ENCODE measurements at regions not wholly inside any gene's neighbourhood (a gene's known extent, or its start where the extent isn't known, plus 50 kb on each side); places are given as distances from the start of the nearest gene placed in this dataset.
A peak's percentile ranks its signal among the peaks of the same experiment; 100 is the strongest.

DNA sequence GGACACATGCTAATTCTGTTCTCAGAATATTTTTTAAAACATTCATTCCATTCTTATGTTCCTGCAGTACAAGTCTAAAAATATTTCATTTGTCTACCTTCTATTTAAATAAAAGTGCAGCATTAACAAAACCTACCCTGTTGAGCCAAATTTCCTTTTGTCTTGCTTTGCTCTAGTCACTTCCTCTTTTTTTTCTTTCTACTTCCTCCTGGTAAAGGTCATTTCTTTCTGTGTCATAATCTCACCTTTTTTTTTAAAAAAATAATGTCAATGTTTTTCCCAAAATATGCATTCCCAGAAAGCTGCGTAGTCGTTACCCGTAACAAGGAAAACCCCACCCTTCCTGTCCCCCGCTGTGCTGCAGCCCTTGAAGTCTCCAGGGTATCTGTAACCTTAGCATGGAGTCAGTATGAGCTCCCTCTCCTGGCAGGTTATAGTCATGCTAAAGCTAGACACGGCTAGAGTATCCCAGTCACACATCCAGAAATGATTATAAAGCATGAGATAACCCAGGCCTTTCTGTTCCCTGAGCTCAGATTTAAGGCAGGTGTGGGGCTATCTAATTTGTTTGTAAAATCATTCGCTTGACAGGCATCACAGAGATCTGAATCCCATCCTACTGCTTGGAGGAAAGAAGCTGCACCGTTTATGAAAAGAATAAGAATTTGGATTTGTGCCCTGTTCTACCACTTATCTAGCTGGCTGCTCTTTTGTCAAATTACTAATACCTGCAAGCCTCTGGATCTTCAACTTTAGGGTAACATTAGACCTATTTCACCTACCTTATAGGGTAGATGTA is 51.1 kb upstream of the EED start:
- in situ Hi-C loops (cut with HindIII; ENCODE audit: low pct_ligation_motif_present, low pct_unique_long_range_greater_than_20kb, low sequenced_read_pairs): no loop called here
- DNase-seq: peak; percentile 85

DNA sequence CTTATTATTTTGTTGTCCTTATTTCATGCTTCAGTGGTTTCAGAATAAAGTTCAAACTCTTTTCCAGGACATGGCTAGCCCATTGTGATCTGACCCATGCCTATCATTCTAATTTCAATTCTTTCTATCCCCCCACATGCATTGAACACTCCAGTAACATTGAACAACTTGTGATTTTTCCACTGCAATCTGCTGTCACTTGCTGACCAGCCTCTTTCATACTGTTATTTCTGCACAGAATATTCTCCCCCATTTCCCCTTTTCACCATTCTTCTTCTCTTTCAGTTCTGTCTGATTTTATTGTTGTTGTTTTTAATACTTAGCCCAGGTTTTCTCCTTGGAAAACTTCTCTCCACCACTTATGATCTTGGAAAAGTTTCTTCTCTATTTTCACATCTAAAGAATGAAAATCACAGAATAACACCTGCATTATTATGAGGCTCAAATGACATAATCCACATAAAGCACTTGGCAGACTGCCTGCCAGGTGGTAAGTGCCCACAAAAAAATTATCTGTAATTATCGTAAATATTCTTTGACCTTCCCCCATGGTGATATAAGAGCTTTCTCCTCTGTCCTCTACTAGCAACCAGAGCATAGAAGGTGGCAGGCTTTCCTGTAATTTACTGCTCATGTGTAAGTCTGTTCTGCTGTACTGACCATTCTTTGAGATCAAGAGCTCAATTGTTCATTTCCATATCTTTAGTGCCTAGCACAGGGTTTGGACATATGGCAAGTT is 51.9 kb upstream of the EED start:
- DNase-seq: no peak
- in situ Hi-C loops (cut with HindIII; ENCODE audit: low pct_ligation_motif_present, low pct_unique_long_range_greater_than_20kb, low sequenced_read_pairs): no loop called here

DNA sequence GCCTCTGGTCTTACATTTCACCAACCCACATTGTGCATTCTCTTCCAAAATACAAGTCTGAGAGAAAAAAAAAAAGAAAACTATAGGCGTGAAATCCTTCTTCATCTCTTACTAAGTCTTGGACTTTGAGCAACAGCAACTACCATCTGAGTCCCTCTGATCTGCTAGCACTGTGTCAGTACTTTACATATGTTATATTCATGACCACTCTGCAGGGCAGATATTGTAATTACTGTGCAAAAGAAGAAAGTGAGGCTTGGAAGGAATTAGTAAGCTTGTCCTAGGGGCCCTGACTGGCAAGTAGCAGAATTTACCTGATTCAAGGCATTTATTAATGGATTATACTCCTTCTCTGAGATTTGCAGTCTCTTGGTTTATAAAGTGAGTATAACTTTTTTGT is 52.7 kb upstream of the EED start:
- in situ Hi-C loops (cut with HindIII; ENCODE audit: low pct_ligation_motif_present, low pct_unique_long_range_greater_than_20kb, low sequenced_read_pairs): no loop called here
- DNase-seq: no peak

DNA sequence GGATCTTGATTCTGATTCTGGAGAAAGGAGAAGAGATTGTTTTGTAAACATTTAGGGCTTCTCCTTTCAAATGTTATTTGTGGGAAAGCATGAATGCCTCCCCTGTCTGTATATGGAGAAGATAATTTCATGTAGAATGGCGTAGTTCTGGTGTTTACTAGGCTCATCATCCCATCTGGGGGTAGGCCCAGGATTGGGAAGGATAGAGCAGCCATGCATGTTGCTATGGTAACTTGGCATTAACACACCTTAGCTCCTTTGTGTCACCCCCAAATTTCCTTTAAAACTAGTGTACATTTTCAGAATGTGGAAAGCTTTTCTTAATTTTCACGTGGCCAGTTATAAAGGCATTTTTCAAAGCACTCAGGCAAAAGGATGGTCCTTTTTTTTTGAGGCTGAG is 57.5 kb upstream of the EED start:
- in situ Hi-C loops (cut with HindIII; ENCODE audit: low pct_ligation_motif_present, low pct_unique_long_range_greater_than_20kb, low sequenced_read_pairs): no loop called here

DNA sequence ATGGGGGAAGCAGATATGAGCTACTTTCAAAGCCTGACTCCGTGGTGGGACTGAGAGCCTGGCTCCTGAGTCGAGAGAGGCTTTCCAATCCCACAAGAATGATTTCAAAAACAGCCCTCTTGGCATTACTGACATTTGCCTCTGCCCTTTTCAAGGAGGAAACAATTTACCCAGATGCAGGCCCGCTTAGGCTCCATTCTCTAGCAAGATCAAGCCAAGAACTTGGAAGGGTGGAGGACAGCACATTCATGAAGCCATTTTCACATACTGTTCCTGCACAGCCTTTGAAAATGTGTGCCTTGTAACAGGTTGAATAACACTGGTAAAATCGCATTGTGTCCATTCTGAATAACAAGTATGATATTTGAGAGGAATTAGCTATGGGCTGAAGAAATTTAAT is 58.2 kb upstream of the EED start:
- no peak for DNase-seq
- in situ Hi-C loops (cut with HindIII; ENCODE audit: low pct_ligation_motif_present, low pct_unique_long_range_greater_than_20kb, low sequenced_read_pairs): no loop called here

More for the DNA sequence above, 57.5 kb upstream of the EED start:
- DNase-seq: no peak

DNA sequence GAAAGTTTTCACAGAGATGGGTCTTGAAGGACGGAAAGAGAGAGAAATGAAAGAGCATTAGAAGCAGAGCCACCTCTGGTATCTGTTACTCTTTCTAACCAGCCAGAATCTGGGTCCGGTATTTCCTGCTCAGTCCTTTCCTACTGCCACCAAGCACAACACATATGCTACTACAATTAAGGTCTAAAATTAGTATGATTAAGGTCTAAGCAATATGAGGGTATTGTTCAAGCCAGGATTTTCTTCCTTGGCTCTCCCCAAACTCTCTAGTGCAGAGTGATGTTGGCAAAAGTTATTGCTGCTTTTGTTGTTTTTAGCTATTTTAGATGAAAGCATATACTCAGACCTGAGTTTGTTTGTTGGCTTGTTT is 59.2 kb upstream of the EED start:
- DNase-seq: no peak
- in situ Hi-C loops (cut with HindIII; ENCODE audit: low pct_ligation_motif_present, low pct_unique_long_range_greater_than_20kb, low sequenced_read_pairs): no loop called here

DNA sequence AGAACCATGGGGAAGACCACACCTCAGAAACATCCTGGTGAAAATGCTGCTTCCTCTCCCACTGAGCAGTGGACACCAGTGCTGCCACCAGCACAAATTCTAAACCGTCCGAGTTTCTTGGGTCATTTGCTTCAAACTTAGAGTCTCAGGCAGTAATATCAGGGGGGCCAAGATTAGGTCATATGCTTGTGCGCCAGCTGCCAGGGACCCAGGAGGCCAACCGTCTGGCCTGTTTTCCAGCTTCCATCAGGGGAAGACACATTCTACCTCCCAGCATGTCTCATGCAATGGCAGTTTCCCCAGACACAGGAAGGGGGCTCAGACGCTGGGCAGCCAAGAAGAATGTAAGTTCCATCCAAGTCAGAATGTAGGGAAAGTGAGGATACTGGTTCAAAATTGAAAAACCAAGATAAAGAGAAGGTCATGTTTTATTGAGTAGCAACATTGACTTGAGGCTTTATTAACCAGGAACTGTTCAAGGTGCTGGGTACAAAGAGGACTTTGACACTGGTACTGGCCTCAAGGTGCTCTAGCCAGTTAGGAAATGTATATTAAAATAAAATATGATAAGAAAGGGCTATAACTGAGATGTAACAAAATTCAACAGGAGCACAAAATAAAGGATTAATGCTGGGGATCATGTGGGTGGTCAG is 59.7 kb upstream of the EED start:
- DNase-seq: no peak
- in situ Hi-C loops (cut with HindIII; ENCODE audit: low pct_ligation_motif_present, low pct_unique_long_range_greater_than_20kb, low sequenced_read_pairs): no loop called here

DNA sequence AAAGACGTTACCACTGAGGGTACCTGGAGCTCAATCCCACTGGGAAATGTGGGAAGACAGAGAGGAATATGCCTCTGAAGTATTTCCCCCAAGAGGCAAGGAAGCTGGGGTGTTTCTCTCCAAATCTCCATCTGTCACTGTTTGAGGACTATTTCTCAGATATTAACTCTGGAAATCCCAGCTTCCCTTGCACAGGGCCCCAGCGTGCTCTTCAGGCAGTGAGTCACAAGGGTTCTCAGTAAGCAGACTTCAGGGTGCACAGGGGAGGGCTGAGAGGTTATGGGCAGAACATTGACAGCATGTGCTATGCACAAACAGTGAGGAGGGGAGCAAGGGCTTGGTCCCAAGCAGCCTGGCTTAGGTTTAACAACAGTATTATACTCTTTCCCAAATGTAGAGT is 60.9 kb upstream of the EED start:
- in situ Hi-C loops (cut with HindIII; ENCODE audit: low pct_ligation_motif_present, low pct_unique_long_range_greater_than_20kb, low sequenced_read_pairs): no loop called here
- peak; percentile 18 for DNase-seq

DNA sequence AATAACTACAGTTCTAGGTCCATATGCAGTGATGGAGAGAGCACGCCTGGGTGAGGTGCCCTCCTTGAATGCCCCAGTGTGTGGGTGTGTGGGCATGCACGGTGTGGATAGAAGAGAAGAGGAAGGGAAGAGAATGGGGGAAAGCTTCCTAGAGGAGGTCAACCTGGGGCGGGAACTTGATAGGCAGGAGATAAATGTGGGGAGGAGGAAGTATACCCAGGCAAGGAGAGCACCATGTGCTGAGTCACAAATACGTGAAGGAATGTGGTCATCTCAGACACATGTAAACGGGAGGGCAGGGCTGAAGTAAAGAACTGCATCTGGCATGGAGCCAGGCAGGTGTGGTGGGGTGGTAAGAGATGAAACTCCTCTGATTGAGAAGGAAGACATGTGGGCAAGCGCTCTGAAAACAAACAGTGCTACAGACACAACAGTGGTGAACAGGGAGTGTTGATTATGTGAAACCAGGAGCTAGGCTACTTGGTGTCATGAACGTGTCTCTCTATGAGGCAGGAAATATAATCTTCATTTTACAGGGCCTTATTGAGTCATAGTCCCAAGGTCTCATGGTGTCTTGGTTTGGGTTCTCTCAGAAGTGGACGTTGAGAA is 61.5 kb upstream of the EED start:
- no peak for DNase-seq
- in situ Hi-C loops (cut with HindIII; ENCODE audit: low pct_ligation_motif_present, low pct_unique_long_range_greater_than_20kb, low sequenced_read_pairs): no loop called here

DNA sequence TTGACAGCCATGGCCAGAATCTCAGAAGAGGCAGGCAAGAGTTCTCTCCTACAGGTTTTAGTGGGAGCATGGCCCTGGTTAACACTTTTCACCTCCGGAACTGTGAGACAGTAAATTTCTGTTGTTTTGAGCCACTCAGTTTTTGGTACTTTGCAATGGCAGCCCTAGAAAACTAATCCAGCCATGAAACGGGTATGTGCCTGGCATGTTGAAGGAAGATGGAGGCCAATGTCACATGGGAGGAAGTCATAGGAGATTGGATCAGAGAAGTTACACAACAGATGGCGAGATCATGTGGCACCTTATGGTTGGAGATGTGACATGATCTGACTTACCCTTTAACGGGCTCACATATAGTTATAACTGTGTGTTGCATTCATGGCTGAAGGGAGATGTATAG is 63.2 kb upstream of the EED start:
- in situ Hi-C loops (cut with HindIII; ENCODE audit: low pct_ligation_motif_present, low pct_unique_long_range_greater_than_20kb, low sequenced_read_pairs): no loop called here

DNA sequence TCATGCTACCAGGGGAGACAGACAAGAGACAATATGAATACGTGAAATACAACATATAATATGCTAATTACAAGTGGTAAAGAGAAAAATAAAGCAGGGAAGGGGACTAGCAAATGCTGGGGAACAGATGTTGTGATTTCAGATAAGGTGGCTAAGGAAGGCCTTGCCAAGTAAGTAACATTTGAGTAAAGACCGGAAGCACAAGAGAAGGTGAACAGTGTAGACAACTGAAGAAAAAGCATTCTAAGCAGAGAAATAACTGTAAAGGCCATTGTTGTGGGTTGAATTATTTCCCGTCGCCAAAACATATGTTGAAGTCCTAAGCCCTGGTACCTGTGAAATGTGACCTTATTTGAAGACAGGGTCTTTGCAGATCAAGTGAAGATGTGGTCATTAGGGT is 63.7 kb upstream of the EED start:
- in situ Hi-C loops (cut with HindIII; ENCODE audit: low pct_ligation_motif_present, low pct_unique_long_range_greater_than_20kb, low sequenced_read_pairs): no loop called here
- DNase-seq: no peak

More for the DNA sequence above, 63.2 kb upstream of the EED start:
- no peak for DNase-seq

DNA sequence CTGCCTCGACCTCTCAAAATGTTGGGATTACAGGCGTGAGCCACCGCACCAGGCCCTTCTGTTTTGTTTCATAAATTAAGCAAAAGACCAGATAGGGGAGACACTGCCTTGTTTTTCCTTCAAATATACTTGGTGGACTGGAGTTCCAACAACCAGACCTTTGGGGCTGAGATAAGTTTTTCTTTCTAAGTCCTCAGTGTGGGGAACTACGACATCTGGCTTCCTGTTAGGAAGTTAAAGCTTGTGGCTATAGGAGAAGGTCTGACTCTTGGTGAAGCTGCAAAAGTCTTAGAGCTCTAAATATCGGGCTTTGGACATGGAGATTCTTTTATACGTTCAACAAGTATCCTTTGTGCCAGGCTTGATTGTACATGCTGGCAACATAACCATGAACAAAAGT is 64.1 kb upstream of the EED start:
- no peak for DNase-seq
- in situ Hi-C loops (cut with HindIII; ENCODE audit: low pct_ligation_motif_present, low pct_unique_long_range_greater_than_20kb, low sequenced_read_pairs): no loop called here

DNA sequence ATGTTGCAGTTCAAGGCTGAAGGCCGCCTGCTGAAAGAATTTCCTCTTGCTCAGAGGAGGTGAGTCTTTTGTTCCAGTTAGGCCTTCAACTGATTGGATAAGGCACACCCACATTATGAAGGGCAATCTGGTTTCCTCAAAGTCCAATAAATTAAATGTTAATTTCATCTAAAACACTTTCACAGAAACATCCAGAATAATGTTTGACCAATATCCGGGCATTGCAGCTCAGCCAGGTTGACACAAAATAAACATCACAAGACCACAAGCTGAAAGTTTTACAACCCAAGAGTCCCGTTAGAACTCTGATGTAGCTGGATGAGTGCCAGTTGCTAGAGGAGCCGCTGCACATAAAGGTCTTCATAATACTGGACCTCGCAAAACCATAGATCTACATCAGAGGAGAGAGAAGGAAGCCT is 64.9 kb upstream of the EED start:
- in situ Hi-C loops (cut with HindIII; ENCODE audit: low pct_ligation_motif_present, low pct_unique_long_range_greater_than_20kb, low sequenced_read_pairs): no loop called here
- DNase-seq: no peak

DNA sequence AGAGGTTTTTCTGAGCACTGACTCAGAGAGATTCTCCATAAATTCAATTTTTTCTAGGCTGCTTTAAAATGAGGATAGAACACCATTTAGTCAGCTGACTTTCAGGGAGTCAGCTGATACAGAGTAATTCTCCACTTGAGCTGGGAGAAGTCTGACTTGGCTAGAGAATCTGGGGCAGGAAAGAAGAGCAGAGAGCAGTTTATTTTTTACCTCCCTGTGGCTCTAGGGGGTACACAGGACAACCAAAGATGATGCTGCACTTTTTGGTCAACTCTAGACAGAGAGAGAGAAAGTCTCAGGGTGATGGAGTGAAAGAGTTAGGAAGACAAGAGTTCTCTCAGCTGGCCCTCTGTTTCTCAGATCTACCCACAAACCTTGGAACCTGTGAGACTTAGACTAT is 67.3 kb upstream of the EED start:
- no peak for DNase-seq
- in situ Hi-C loops (cut with HindIII; ENCODE audit: low pct_ligation_motif_present, low pct_unique_long_range_greater_than_20kb, low sequenced_read_pairs): no loop called here

DNA sequence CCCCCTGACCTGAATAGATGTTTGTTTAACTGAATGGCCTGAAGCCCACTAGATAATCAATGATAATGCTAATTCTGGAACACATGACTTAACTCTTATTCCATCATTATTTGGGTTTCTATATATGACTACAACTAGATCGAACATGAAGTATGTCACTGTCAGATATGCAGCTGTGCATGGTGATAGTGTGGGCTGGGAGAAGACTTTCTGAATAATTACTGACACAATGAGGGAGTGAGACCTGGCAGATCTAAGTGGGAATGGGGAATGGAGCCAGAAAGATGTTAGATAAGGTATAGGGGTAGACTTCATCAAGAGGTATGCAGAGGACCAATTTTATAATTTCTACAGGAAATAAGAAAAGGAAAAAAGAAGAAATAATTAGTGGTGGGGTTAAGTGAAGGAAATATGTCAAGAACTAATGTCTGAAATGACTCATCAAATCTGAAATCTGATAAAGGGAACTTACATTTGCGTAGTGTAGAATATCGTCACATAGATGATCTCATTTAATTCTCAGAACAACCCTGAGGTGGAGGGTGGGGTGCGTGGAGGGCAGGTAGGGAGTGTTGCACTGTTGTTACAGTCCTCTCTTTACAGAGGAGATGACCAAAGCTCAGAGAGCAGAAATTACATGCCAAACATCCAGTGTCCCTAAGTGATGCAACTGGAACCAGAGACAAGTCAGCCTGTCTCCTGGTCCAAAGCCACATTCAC is 68.2 kb upstream of the EED start:
- in situ Hi-C loops (cut with HindIII; ENCODE audit: low pct_ligation_motif_present, low pct_unique_long_range_greater_than_20kb, low sequenced_read_pairs): no loop called here
- no peak for DNase-seq

DNA sequence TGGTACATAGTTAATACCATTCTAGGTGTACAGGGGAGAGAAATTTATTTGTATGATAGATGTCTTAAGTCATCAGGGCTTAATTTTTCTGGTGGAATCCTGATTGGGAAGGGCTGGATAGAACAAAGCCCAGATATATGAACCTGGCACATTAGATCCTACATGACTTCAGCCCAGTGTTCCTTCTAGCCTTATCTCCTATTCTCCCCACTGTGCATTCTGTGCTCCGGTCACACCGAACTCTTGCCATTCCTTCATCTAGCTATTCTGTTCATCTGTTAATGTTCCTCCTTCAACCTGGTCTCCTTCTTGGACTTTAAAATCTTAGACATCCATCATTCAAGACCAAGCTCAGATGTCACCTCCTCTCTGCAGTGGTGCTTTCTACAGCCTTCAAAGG is 68.9 kb upstream of the EED start:
- no peak for DNase-seq
- in situ Hi-C loops (cut with HindIII; ENCODE audit: low pct_ligation_motif_present, low pct_unique_long_range_greater_than_20kb, low sequenced_read_pairs): no loop called here

DNA sequence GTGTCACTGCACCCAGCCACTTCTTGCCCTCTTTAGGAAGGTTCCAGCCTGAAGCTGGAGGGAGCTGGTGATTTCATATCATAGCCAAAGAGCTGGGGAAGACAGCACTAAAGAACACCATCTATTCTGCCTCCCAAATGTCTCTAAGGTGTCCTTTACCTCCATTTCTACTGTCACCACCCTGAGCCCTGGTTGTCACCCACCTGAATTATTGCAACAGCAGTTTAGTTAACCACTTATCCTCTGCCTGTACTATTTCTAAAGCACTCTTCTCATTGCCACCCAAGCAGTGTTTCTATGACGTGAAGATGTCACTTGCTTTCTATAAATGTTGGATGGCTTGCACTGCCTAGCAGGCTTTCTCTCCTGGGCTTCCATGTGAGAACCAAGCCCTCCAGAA is 69.4 kb upstream of the EED start:
- in situ Hi-C loops (cut with HindIII; ENCODE audit: low pct_ligation_motif_present, low pct_unique_long_range_greater_than_20kb, low sequenced_read_pairs): no loop called here
- DNase-seq: no peak

DNA sequence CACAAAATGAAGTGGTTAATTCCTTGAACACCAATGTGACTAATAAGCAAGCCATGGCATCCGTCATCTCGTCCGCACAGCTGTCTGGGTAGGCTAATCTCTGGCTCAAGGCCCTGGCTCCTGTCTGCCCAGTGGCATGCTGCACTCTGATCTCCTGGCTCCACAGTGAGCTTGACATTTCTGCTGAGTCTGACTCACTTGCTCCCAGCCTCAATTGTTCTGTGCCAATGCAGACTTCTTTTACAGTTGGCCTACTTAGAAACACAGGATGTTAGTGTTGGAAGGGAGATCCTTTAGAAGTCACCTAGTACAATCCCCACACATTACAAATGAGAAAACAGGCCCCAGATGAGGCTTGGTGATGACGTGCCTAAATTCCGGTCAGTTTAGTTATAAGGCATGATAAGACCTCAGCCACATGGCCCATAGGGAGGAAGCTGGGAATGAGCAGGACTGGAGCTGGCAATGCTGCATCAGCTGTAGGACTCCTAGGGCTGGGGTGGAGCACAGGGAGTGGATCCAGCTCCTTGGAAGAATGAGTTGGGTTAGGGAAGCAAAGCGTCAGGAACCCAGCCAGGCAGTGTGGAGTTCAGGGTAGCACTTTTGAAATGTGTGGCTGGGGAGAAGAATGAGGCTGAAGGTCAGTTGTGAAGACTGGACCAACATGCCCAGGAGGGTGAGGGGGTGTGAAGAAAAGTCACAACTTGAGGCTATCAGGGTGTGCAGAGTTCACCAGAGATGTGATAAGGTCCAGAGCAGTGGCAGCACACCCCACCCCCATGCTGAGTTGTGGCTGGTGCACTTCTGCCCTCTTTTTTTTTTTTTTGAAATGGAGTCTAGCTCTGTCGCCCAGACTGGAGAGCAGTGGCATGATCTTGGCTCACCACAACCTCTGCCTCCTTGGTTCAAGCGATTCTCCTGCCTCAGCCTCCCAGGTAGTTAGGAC is 70.2 kb upstream of the EED start:
- in situ Hi-C loops (cut with HindIII; ENCODE audit: low pct_ligation_motif_present, low pct_unique_long_range_greater_than_20kb, low sequenced_read_pairs): no loop called here
- no peak for DNase-seq
